H1 (cell line): ENCODE measurements at regions not wholly inside any gene's neighbourhood (a gene's known extent, or its start where the extent isn't known, plus 50 kb on each side); places are given as distances from the start of the nearest gene placed in this dataset.

Experiments used
- CTCF ChIA-PET: fragments of 300-600 bp; sonication (Branson Sonifier 250); formaldehyde crosslinking; loops from one replicate; lab custom pipeline; 2021; ENCODE audit not compliant: partially characterized antibody; lab: Charles Lee
- POLR2A ChIA-PET: fragments of 300-600 bp; sonication (Branson Sonifier 250); formaldehyde crosslinking; loops from one replicate; lab custom pipeline; 2021; ENCODE audit warnings: inconsistent platforms; ENCODE audit not compliant: partially characterized antibody; lab: Charles Lee
- DNase-seq, 2 experiments: peaks; one replicate each; pipeline versions ENCODE4 v3.0.0 to v3.0.0-alpha.2; 2010 to 2022; ENCODE audit warnings: low spot score in 2 of 2, low read depth in 1 of 2, mixed read lengths in 1 of 2
- FAIRE-seq: peaks from 2 replicates; lab custom pipeline; 2011; peaks lifted over from hg19 to GRCh38; lab: Jason Lieb, UNC
- H2AFZ ChIP-seq: 2 replicates; pipeline ENCODE4 v1.8.1; 2012; ENCODE audit warnings: low read length, inconsistent platforms
- H2AK5ac ChIP-seq: 2 replicates; pipeline ENCODE4 v1.6.1; 2013; ENCODE audit warnings: low read depth, low read length
- H2BK120ac ChIP-seq: replicated peaks from 2 replicates; pipeline ENCODE3; 2013; ENCODE audit warnings: low read depth, low read length, inconsistent platforms
- H2BK12ac ChIP-seq: 2 replicates; pipeline ENCODE4 v1.6.1; 2013; ENCODE audit warnings: low read depth, low read length
- H2BK15ac ChIP-seq: 2 replicates; pipeline ENCODE4 v1.6.1; 2013; ENCODE audit warnings: low read length
- H2BK20ac ChIP-seq: 2 replicates; pipeline ENCODE4 v1.6.1; 2013; ENCODE audit warnings: low read length
- H2BK5ac ChIP-seq: 2 replicates; pipeline ENCODE4 v1.6.1; 2013; ENCODE audit warnings: low read depth, low read length
- H3K14ac ChIP-seq: 2 replicates; pipeline ENCODE4 v1.6.1; 2013; ENCODE audit warnings: inconsistent platforms; ENCODE audit not compliant: insufficient read length
- H3K18ac ChIP-seq: 2 replicates; pipeline ENCODE4 v1.6.1; 2013; ENCODE audit warnings: low read length; ENCODE audit errors: extremely low read depth
- H3K23ac ChIP-seq: 2 replicates; pipeline ENCODE4 v1.6.1; 2013; ENCODE audit warnings: inconsistent platforms; ENCODE audit not compliant: insufficient read length
- H3K23me2 ChIP-seq: 2 replicates; pipeline ENCODE4 v1.6.1; 2013; ENCODE audit warnings: low read depth, low read length
- H3K27ac ChIP-seq: 2 replicates; pipeline ENCODE4 v1.6.1; 2011; ENCODE audit warnings: low read depth, low read length, inconsistent platforms
- H3K27me3 ChIP-seq, 4 experiments: replicated peaks in 1 of 4; 1 replicate in 1 of 4; 2 replicates in 3 of 4; pipeline versions ENCODE4 v1.6.1 to v1.8.1; 2011 to 2013; ENCODE audit warnings: low read length in 3 of 4, mild to moderate bottlenecking in 3 of 4, inconsistent platforms in 2 of 4, mixed read lengths in 2 of 4, moderate library complexity in 1 of 4; ENCODE audit not compliant: control insufficient read depth in 3 of 4, insufficient read depth in 3 of 4; ENCODE audit errors: extremely low read depth in 1 of 4
- H3K36me3 ChIP-seq, 4 experiments: 2 replicates each; pipeline versions ENCODE4 v1.6.1 to v1.8.1; 2011 to 2013; ENCODE audit warnings: mild to moderate bottlenecking in 4 of 4, low read length in 3 of 4, moderate library complexity in 2 of 4, control low read depth in 1 of 4, inconsistent platforms in 1 of 4; ENCODE audit not compliant: insufficient read depth in 4 of 4, control insufficient read depth in 2 of 4
- H3K4ac ChIP-seq: replicated peaks from 2 replicates; pipeline ENCODE3; 2013; ENCODE audit warnings: low read length, low read depth, mixed read lengths, inconsistent platforms; ENCODE audit not compliant: insufficient read length
- H3K4me1 ChIP-seq, 4 experiments: replicated peaks in 1 of 4; 1 replicate in 1 of 4; 2 replicates in 3 of 4; pipeline versions ENCODE4 v1.6.1 to v1.8.1; 2011 to 2013; ENCODE audit warnings: low read length in 3 of 4, inconsistent platforms in 2 of 4, mixed read lengths in 1 of 4; ENCODE audit not compliant: insufficient read depth in 4 of 4, control insufficient read depth in 3 of 4
- H3K4me2 ChIP-seq, 2 experiments: 2 replicates each; pipeline versions ENCODE4 v1.6.1 to v1.8.1; 2011 to 2013; ENCODE audit warnings: low read depth in 2 of 2, low read length in 2 of 2, control low read depth in 1 of 2, inconsistent platforms in 1 of 2, mild to moderate bottlenecking in 1 of 2; ENCODE audit not compliant: insufficient read depth in 1 of 2
- H3K4me3 ChIP-seq, 4 experiments: fragments of 200-600, 300-600 bp in 1 of 4; sonication (generic), shearing (Covaris generic), sonication (Bioruptor Twin) in 1 of 4; 2 replicates each; pipeline versions ENCODE4 v1.5.1 to v1.8.1; 2011 to 2016; ENCODE audit warnings: low read length in 4 of 4, low read depth in 3 of 4, control low read depth in 2 of 4, inconsistent platforms in 2 of 4, mild to moderate bottlenecking in 2 of 4, mixed read lengths in 1 of 4, moderate library complexity in 1 of 4; ENCODE audit not compliant: insufficient read depth in 2 of 4; ENCODE audit errors: extremely low read depth in 1 of 4
- H3K56ac ChIP-seq: replicated peaks from 2 replicates; pipeline ENCODE3; 2013; ENCODE audit warnings: low read depth, mild to moderate bottlenecking, mixed read lengths, low read length, inconsistent platforms; ENCODE audit not compliant: insufficient read length
- H3K79me1 ChIP-seq: 2 replicates; pipeline ENCODE4 v1.6.1; 2013; ENCODE audit warnings: low read depth, low read length, control low read depth
- H3K79me2 ChIP-seq, 2 experiments: 2 replicates each; pipeline versions ENCODE4 v1.6.1 to v1.8.1; 2012 to 2013; ENCODE audit warnings: low read length in 2 of 2, mild to moderate bottlenecking in 2 of 2, inconsistent platforms in 1 of 2; ENCODE audit not compliant: insufficient read depth in 2 of 2, control insufficient read depth in 1 of 2
- H3K9ac ChIP-seq, 4 experiments: replicated peaks in 1 of 4; 1 replicate in 1 of 4; 2 replicates in 3 of 4; pipeline versions ENCODE4 v1.6.1 to v1.8.1; 2011 to 2013; ENCODE audit warnings: low read depth in 3 of 4, low read length in 3 of 4, control low read depth in 2 of 4, mild to moderate bottlenecking in 2 of 4, moderate library complexity in 2 of 4, inconsistent platforms in 1 of 4; ENCODE audit errors: extremely low read depth in 1 of 4
- H3K9me3 ChIP-seq, 2 experiments: 2 replicates each; pipeline versions ENCODE4 v1.6.1 to v1.8.1; 2012 to 2013; ENCODE audit warnings: mild to moderate bottlenecking in 2 of 2, moderate library complexity in 2 of 2, control low read depth in 1 of 2, inconsistent platforms in 1 of 2, low read depth in 1 of 2, low read length in 1 of 2, mixed read lengths in 1 of 2; ENCODE audit not compliant: insufficient read depth in 2 of 2
- H4K20me1 ChIP-seq, 2 experiments: replicated peaks in 1 of 2; 2 replicates each; pipeline versions ENCODE3 to v1.8.1; 2011 to 2013; ENCODE audit warnings: inconsistent platforms in 2 of 2, low read length in 2 of 2, mild to moderate bottlenecking in 1 of 2; ENCODE audit not compliant: insufficient read depth in 2 of 2, control insufficient read depth in 1 of 2
- H4K5ac ChIP-seq: 2 replicates; pipeline ENCODE4 v1.6.1; 2013; ENCODE audit warnings: low read length, low read depth, mixed read lengths, inconsistent platforms; ENCODE audit not compliant: insufficient read length
- H4K8ac ChIP-seq: 2 replicates; pipeline ENCODE4 v1.8.0; 2013; ENCODE audit warnings: mild to moderate bottlenecking, moderate library complexity, low read length, inconsistent platforms; ENCODE audit not compliant: insufficient read depth; ENCODE audit errors: extremely low read depth
- H4K91ac ChIP-seq: replicated peaks from 2 replicates; pipeline ENCODE3; 2013; ENCODE audit warnings: low read length, mixed read lengths, inconsistent platforms; ENCODE audit not compliant: insufficient read length
- BRCA1 ChIP-seq: IDR thresholded peaks from 2 replicates; pipeline ENCODE4 v1.6.1; 2012; ENCODE audit warnings: low read depth, low read length, improper control_type of control experiment
- CBX5 ChIP-seq: fragments of 300-800, 300-1000 bp; sonication (generic); IDR thresholded peaks from 2 replicates; pipeline ENCODE4 v1.7.1; 2016; ENCODE audit warnings: antibody characterized with exemption, low read length, low read depth
- CEBPB ChIP-seq: IDR thresholded peaks from 2 replicates; pipeline ENCODE4 v1.6.1; 2012; ENCODE audit warnings: low read depth, low read length
- CHD1 ChIP-seq: IDR thresholded peaks from 2 replicates; pipeline ENCODE4 v1.6.1; 2012; ENCODE audit warnings: low read depth, low read length, improper control_type of control experiment
- CREB1 ChIP-seq: IDR thresholded peaks from 2 replicates; pipeline ENCODE4 v1.6.1; 2012; ENCODE audit warnings: inconsistent platforms
- CTBP2 ChIP-seq: IDR thresholded peaks from 2 replicates; pipeline ENCODE4 v1.7.0; 2011; ENCODE audit warnings: borderline replicate concordance, mild to moderate bottlenecking, moderate library complexity, mixed read lengths, low read length; ENCODE audit not compliant: insufficient read depth, insufficient read length
- EP300 ChIP-seq, 2 experiments: IDR thresholded peaks; 1 replicate in 1 of 2; 2 replicates in 1 of 2; pipeline ENCODE4 v1.6.1; 2011 to 2012; ENCODE audit warnings: low read depth in 2 of 2, low read length in 2 of 2, mild to moderate bottlenecking in 2 of 2, borderline replicate concordance in 1 of 2, inconsistent platforms in 1 of 2, moderate library complexity in 1 of 2
- HDAC2 ChIP-seq, 2 experiments: fragments of 300-600 bp in 1 of 2; sonication (generic) in 1 of 2; IDR thresholded peaks; 2 replicates each; pipeline ENCODE4 v1.6.1; 2011 to 2012; ENCODE audit warnings: low read depth in 2 of 2, low read length in 2 of 2, mild to moderate bottlenecking in 2 of 2, moderate library complexity in 2 of 2, borderline replicate concordance in 1 of 2, inconsistent platforms in 1 of 2
- HDAC6 ChIP-seq: IDR thresholded peaks from one replicate; pipeline ENCODE4 v1.7.1; 2012; ENCODE audit warnings: low read depth, mild to moderate bottlenecking, inconsistent platforms, low read length, moderate library complexity
- RAD21 ChIP-seq, 2 experiments: IDR thresholded peaks in 1 of 2; conservative IDR thresholded peaks in 1 of 2; 2 replicates each; pipeline ENCODE4 v1.6.1; 2011; ENCODE audit warnings: low read depth in 2 of 2, low read length in 2 of 2, improper control_type of control experiment in 1 of 2, inconsistent platforms in 1 of 2, mild to moderate bottlenecking in 1 of 2, moderate library complexity in 1 of 2
- SP1 ChIP-seq: IDR thresholded peaks from 2 replicates; pipeline ENCODE4 v1.6.1; 2011; ENCODE audit warnings: low read depth, low read length
- SUZ12 ChIP-seq: fragments of 200-600 bp; sonication (generic); IDR thresholded peaks from 2 replicates; pipeline ENCODE4 v1.6.1; 2012; ENCODE audit warnings: mild to moderate bottlenecking, inconsistent platforms, low read length, moderate library complexity, mixed read lengths
- USF2 ChIP-seq: IDR thresholded peaks from 2 replicates; pipeline ENCODE4 v1.6.1; 2011; ENCODE audit warnings: low read length, improper control_type of control experiment
- WGBS, 2 experiments: shearing (Covaris generic) in 1 of 2; methylation state at CpG; one replicate each; pipeline versions ENCODE4 v1.1.6 to v1.1.7; 2013 to 2015; ENCODE audit warnings: low lambda C conversion rate in 2 of 2, mixed read lengths in 2 of 2, inconsistent platforms in 1 of 2, low coverage in 1 of 2, missing lambda C conversion rate in 1 of 2; ENCODE audit not compliant: insufficient replicate concordance in 2 of 2, insufficient coverage in 1 of 2, insufficient read length in 1 of 2; ENCODE audit errors: extremely low coverage in 1 of 2, missing lambda C conversion rate in 1 of 2; 5-methylcytosine and 5-hydroxymethylcytosine counted together

- no peak overlapping the region for H2BK20ac ChIP-seq
- POLR2A ChIA-PET: interaction anchor here (0.8 kb wide), 1 partner anchor 13 kb away, joined by 3 read pairs; no protein-coding TSS in a partner anchor
- no peak overlapping the region for H2AFZ ChIP-seq
Measured at GRCh38 chr10:8301831-8302230, 247.3 kb downstream of the GATA3 start.

More at GRCh38 chr10:8301831-8302230, 247.3 kb downstream of the GATA3 start:
- Histone ChIP-seq H4K20me1 (no peaks in the 10 kb centered on the region), H3K27me3 (peaks cover 0 to 3% (median 0%) of the 10 kb centered on the region in 4 experiments; a peak in 2 of 7 replicates), H3K56ac (no peak overlapping the region), H3K9me3 (no peaks in the 10 kb centered on the region), H3K18ac (no peak overlapping the region), H3K36me3 (no peaks in the 10 kb centered on the region), H2BK12ac (peak overlapping the region; percentile 20; the same call in 1 of the 2 replicates), H2AK5ac (no peak overlapping the region), H3K9ac (no peak overlapping the region), H4K8ac (no peak overlapping the region), H4K5ac (no peak overlapping the region), H2BK5ac (no peak overlapping the region), H4K91ac (no peak overlapping the region), H3K23ac (no peak overlapping the region), H3K4me2 (no peak overlapping the region), H3K79me2 (no peaks in the 10 kb centered on the region), H2BK120ac (no peak overlapping the region), H2BK15ac (no peak overlapping the region), H3K27ac (no peak overlapping the region), H3K79me1 (no peaks in the 10 kb centered on the region), H3K14ac (no peak overlapping the region), H3K4ac (no peak overlapping the region), H3K4me1 (peaks cover 0 to 5% (median 0%) of the 10 kb centered on the region in 4 experiments; a peak in 3 of 7 replicates), H3K23me2 (no peaks in the 10 kb centered on the region), H3K4me3 (no peak overlapping the region)
- no peak for DNase-seq
- WGBS, 2 experiments: 93% methylated on average over 4 of the region's 4 CpGs; no CpG with 5 or more reads in 1 of the 2 experiments
- CTCF ChIA-PET: no interaction called here
- TF ChIP-seq USF2 (no peak), HDAC2 (IDR thresholded peaks at IDR 0.05; ENCODE audit: borderline replicate concordance in 1 of 2, low read depth in 2 of 2, low read length in 2 of 2) (no peak), SUZ12 (no peak), SP1 (no peak), CREB1 (no peak), EP300 (IDR thresholded peaks at IDR 0.05; ENCODE audit: borderline replicate concordance in 1 of 2, low read depth in 2 of 2, low read length in 2 of 2) (no peak), HDAC6 (no peak), CBX5 (no peak), BRCA1 (no peak), CHD1 (no peak), CTBP2 (no peak), CEBPB (no peak), RAD21 (IDR thresholded peaks at IDR 0.05 in 1 of 2, conservative IDR thresholded peaks at IDR 0.05 in 1 of 2; ENCODE audit: low read depth in 2 of 2, low read length in 2 of 2) (no peak)
- FAIRE-seq: no peak
